IMR-90 (cell line): ENCODE measurements at regions not wholly inside any gene's neighbourhood (a gene's known extent, or its start where the extent isn't known, plus 50 kb on each side); places are given as distances from the start of the nearest gene placed in this dataset.

Experiments
- BHLHE40 ChIP-seq: fragments of 150-350 bp; IDR thresholded peaks from 2 replicates; pipeline ENCODE4 v1.6.1; 2016; ENCODE audit warnings: mild to moderate bottlenecking, low read depth, low read length
- CEBPB ChIP-seq: IDR thresholded peaks from 2 replicates; pipeline ENCODE4 v1.6.1; 2012; ENCODE audit warnings: low read depth, low read length, improper control_type of control experiment
- FOS ChIP-seq: fragments of 150-350 bp; IDR thresholded peaks from 2 replicates; pipeline ENCODE4 v1.6.1; 2016; ENCODE audit warnings: low read depth, low read length
- MAFK ChIP-seq: IDR thresholded peaks from 2 replicates; pipeline ENCODE4 v1.6.1; 2012; ENCODE audit warnings: low read depth, low read length, improper control_type of control experiment
- MAZ ChIP-seq: IDR thresholded peaks from 2 replicates; pipeline ENCODE4 v1.6.1; 2012; ENCODE audit warnings: low read depth, mild to moderate bottlenecking, low read length, improper control_type of control experiment, moderate library complexity, borderline replicate concordance
- NFE2L2 ChIP-seq: fragments of 150-350 bp; IDR thresholded peaks from 2 replicates; pipeline ENCODE4 v1.6.1; 2016; ENCODE audit warnings: low read depth, mild to moderate bottlenecking, low read length
- POLR2A ChIP-seq: IDR thresholded peaks from 2 replicates; pipeline ENCODE4 v1.6.1; 2012; ENCODE audit warnings: mild to moderate bottlenecking, low read depth, low read length
- RAD21 ChIP-seq: IDR thresholded peaks from 2 replicates; pipeline ENCODE4 v1.6.1; 2012; ENCODE audit warnings: low read length, improper control_type of control experiment
- RCOR1 ChIP-seq: IDR thresholded peaks from 2 replicates; pipeline ENCODE4 v1.6.1; 2012; ENCODE audit warnings: mild to moderate bottlenecking, low read length, improper control_type of control experiment; ENCODE audit not compliant: insufficient replicate concordance
- RFX5 ChIP-seq: IDR thresholded peaks from 2 replicates; pipeline ENCODE4 v1.8.0; 2012; ENCODE audit warnings: low read depth, mild to moderate bottlenecking, low read length, moderate library complexity
- SMC3 ChIP-seq: fragments of 150-350 bp; IDR thresholded peaks from 2 replicates; pipeline ENCODE4 v1.6.1; 2016; ENCODE audit warnings: low read depth, mild to moderate bottlenecking, antibody characterized with exemption, low read length, moderate library complexity
- TF ChIP-seq, protein P1 (sequence below): conservative IDR thresholded peaks from 2 replicates; pipeline ENCODE4 v1.5.1; 2012; ENCODE audit warnings: mild to moderate bottlenecking, low read depth, low read length, improper control_type of control experiment
- TF ChIP-seq, protein P2 (sequence below): fragments of 150-350 bp; IDR thresholded peaks from 2 replicates; pipeline ENCODE4 v1.6.1; 2016; ENCODE audit warnings: low read depth, mild to moderate bottlenecking, low read length, moderate library complexity, borderline replicate concordance

DNA sequence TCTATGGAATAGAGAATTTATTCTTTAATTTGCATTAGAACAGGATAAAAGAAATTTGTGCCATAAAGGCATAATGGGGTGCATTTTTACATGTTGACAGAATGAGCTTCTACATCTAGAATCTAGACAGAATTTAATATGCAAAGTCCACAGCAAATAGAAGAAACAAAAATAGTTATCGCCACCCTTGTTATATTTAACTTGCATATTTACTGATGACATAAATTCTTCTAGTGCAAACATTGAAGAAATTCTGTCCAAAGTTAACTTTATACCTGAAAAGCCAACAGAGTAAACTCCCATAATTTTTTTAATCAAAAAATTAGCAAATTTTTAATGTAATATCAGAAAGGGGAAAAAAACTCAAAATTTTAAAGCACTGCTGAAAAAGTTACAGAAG lies 213.7 kb upstream of the ALCAM start:
- no peak for TF ChIP-seq RFX5
- TF ChIP-seq NFE2L2 = no peak
- TF ChIP-seq, protein P1, sequence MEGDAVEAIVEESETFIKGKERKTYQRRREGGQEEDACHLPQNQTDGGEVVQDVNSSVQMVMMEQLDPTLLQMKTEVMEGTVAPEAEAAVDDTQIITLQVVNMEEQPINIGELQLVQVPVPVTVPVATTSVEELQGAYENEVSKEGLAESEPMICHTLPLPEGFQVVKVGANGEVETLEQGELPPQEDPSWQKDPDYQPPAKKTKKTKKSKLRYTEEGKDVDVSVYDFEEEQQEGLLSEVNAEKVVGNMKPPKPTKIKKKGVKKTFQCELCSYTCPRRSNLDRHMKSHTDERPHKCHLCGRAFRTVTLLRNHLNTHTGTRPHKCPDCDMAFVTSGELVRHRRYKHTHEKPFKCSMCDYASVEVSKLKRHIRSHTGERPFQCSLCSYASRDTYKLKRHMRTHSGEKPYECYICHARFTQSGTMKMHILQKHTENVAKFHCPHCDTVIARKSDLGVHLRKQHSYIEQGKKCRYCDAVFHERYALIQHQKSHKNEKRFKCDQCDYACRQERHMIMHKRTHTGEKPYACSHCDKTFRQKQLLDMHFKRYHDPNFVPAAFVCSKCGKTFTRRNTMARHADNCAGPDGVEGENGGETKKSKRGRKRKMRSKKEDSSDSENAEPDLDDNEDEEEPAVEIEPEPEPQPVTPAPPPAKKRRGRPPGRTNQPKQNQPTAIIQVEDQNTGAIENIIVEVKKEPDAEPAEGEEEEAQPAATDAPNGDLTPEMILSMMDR = no peak
- no peak for TF ChIP-seq CEBPB
- TF ChIP-seq POLR2A = no peak
- no peak for TF ChIP-seq RAD21
- TF ChIP-seq RCOR1 = no peak
- TF ChIP-seq BHLHE40 = no peak
- TF ChIP-seq, protein P2, sequence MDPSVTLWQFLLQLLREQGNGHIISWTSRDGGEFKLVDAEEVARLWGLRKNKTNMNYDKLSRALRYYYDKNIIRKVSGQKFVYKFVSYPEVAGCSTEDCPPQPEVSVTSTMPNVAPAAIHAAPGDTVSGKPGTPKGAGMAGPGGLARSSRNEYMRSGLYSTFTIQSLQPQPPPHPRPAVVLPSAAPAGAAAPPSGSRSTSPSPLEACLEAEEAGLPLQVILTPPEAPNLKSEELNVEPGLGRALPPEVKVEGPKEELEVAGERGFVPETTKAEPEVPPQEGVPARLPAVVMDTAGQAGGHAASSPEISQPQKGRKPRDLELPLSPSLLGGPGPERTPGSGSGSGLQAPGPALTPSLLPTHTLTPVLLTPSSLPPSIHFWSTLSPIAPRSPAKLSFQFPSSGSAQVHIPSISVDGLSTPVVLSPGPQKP = no peak
- TF ChIP-seq MAFK = no peak
- TF ChIP-seq SMC3 = no peak
- TF ChIP-seq FOS = no peak
- TF ChIP-seq MAZ = no peak
